DND-41 (cell line): ENCODE measurements at regions not wholly inside any gene's neighbourhood (a gene's known extent, or its start where the extent isn't known, plus 50 kb on each side); places are given as distances from the start of the nearest gene placed in this dataset.

ENCODE experiments used
- ATAC-seq: fragments of 200-7000 bp; cut with Tn5 transposase; 3 replicates; pipeline ENCODE4 v1.9.1; 2021; ENCODE audit warnings: low read depth; ENCODE audit not compliant: insufficient read depth
- DNase-seq: peaks from one replicate; pipeline ENCODE4 v3.0.0-alpha.2; 2020
- H2AFZ ChIP-seq: 2 replicates; pipeline ENCODE4 v1.6.0; 2012; ENCODE audit warnings: low read depth, low read length
- H3K27ac ChIP-seq: 2 replicates; pipeline ENCODE4 v1.5.1; 2012; ENCODE audit warnings: low read length, inconsistent platforms
- H3K27me3 ChIP-seq: fragments of 200-600 bp; sonication (generic); 2 replicates; pipeline ENCODE4 v1.6.0; 2012; ENCODE audit warnings: low read length, mild to moderate bottlenecking, inconsistent platforms; ENCODE audit not compliant: insufficient read depth, poor library complexity
- H3K36me3 ChIP-seq: 2 replicates; pipeline ENCODE4 v1.5.1; 2012; ENCODE audit warnings: low read length, inconsistent platforms; ENCODE audit not compliant: insufficient read depth
- H3K4me1 ChIP-seq: 2 replicates; pipeline ENCODE4 v1.5.1; 2012; ENCODE audit warnings: mild to moderate bottlenecking, low read length; ENCODE audit not compliant: insufficient read depth
- H3K4me2 ChIP-seq: 2 replicates; pipeline ENCODE4 v1.6.0; 2012; ENCODE audit warnings: mild to moderate bottlenecking, moderate library complexity, low read length, inconsistent platforms; ENCODE audit not compliant: insufficient read depth
- H3K4me3 ChIP-seq, 2 experiments: fragments of 200-600 bp in 1 of 2; shearing (Covaris generic) in 1 of 2; 2 replicates each; pipeline ENCODE4 v1.5.1; 2012 to 2016; ENCODE audit warnings: inconsistent platforms in 2 of 2, low read length in 2 of 2, mild to moderate bottlenecking in 2 of 2, low read depth in 1 of 2, moderate library complexity in 1 of 2
- H3K79me2 ChIP-seq: 2 replicates; pipeline ENCODE4 v1.6.0; 2012; ENCODE audit warnings: low read length, inconsistent platforms; ENCODE audit not compliant: insufficient read depth
- H3K9ac ChIP-seq: 2 replicates; pipeline ENCODE4 v1.6.0; 2012; ENCODE audit warnings: low read depth, mild to moderate bottlenecking, inconsistent platforms, low read length, moderate library complexity
- H3K9me3 ChIP-seq: 2 replicates; pipeline ENCODE4 v1.5.1; 2012; ENCODE audit warnings: low read length, moderate library complexity, mild to moderate bottlenecking, inconsistent platforms; ENCODE audit not compliant: insufficient read depth, severe bottlenecking
- H4K20me1 ChIP-seq: 2 replicates; pipeline ENCODE4 v1.6.0; 2012; ENCODE audit warnings: low read length; ENCODE audit not compliant: insufficient read depth
- CTCF ChIP-seq: IDR thresholded peaks from 2 replicates; pipeline ENCODE4 v1.5.1; 2012; ENCODE audit warnings: borderline replicate concordance, low read length, moderate library complexity, mild to moderate bottlenecking; ENCODE audit not compliant: poor library complexity, severe bottlenecking; ENCODE audit errors: extremely low read depth
- EZH2 ChIP-seq: IDR thresholded peaks from 3 replicates; pipeline ENCODE4 v1.6.1; 2012; ENCODE audit warnings: borderline replicate concordance, low read depth, mild to moderate bottlenecking, moderate library complexity, low read length, inconsistent platforms; ENCODE audit not compliant: severe bottlenecking

GRCh38 chr6:139819776-139820175 is 445.3 kb upstream of the CITED2 start:
- no peak overlapping the region for H3K4me3 ChIP-seq
- H3K27me3 ChIP-seq: no peaks in the 10 kb centered on the region
- no peaks in the 10 kb centered on the region for H3K79me2 ChIP-seq
- DNase-seq (no peak), ATAC-seq (no peak)
- H3K4me2 ChIP-seq: no peak overlapping the region
- no peaks in the 10 kb centered on the region for H4K20me1 ChIP-seq
- no peak overlapping the region for H3K9ac ChIP-seq
- no peaks in the 10 kb centered on the region for H3K36me3 ChIP-seq
- H3K27ac ChIP-seq: no peak overlapping the region
- H3K9me3 ChIP-seq: no peaks in the 10 kb centered on the region
- no peaks in the 10 kb centered on the region for H3K4me1 ChIP-seq
- TF ChIP-seq CTCF (no peak), EZH2 (no peak)
- H2AFZ ChIP-seq: no peak overlapping the region

DNA sequence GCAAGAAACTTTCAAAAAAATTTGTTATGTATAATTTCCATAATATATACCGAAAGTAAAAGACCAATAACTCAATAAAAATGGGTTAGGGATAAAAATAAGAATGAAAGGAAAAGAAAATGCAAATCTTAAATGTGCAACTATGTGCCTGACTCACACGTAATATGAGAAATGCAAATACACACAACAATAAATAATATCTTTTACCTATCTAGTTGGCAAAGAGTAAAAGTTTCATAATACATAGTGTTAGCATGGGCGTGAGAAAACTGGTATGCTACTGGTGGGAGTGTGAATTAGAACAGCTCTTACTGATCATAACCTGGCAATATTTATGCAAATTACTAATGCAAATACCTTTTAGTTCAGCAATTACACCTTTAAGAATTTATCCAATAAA is 438.5 kb upstream of the CITED2 start:
- H3K9ac ChIP-seq: no peak overlapping the region
- no peaks in the 10 kb centered on the region for H3K79me2 ChIP-seq
- no peak overlapping the region for H3K4me2 ChIP-seq
- ATAC-seq (no peak), DNase-seq (no peak)
- no peaks in the 10 kb centered on the region for H4K20me1 ChIP-seq
- H3K4me1 ChIP-seq: no peaks in the 10 kb centered on the region
- TF ChIP-seq CTCF (no peak), EZH2 (no peak)
- no peak overlapping the region for H2AFZ ChIP-seq
- no peak overlapping the region for H3K4me3 ChIP-seq
- no peak overlapping the region for H3K27ac ChIP-seq
- no peaks in the 10 kb centered on the region for H3K27me3 ChIP-seq
- no peaks in the 10 kb centered on the region for H3K9me3 ChIP-seq
- H3K36me3 ChIP-seq: no peaks in the 10 kb centered on the region

DNA sequence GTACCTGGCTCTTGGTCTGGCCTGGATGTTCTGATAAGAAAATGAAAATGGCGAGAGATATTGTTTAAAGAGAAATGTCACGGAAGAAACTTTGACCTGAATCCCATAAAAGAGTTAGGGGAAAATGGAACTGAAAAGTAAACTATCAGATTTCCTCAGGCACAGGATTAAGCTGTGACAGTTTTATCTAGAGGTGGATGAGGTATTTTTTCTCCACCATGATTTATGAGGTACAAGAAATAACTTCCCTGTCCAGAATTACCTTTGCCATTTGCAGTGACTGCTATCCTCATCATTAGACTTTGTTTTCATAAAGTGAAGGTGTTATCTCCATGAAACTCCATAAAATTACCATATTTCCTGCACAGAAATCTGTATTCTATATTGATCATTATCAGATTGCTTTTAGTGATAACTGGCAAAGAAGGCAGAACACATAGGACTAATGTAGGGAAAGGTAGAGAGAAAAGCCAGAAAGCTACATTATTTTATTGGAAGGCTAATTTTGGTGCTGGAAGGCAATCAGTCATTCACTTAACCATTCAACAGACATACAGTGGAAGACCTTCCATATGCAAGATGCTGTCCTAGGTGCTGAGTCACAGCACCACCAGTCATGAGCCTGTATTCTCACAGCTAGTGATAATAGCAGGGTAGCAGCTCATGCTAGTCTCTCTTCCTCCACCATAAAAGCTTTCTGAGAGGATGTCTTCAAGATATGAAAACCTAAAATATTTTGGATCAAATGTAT is 427.3 kb upstream of the CITED2 start:
- Histone ChIP-seq H3K9ac (no peak overlapping the region), H3K36me3 (no peaks in the 10 kb centered on the region), H3K9me3 (peaks cover 10% of the 10 kb centered on the region), H3K27me3 (no peaks in the 10 kb centered on the region), H3K4me3 (no peak overlapping the region), H4K20me1 (no peaks in the 10 kb centered on the region), H3K4me1 (no peaks in the 10 kb centered on the region), H3K79me2 (no peaks in the 10 kb centered on the region), H2AFZ (no peak overlapping the region), H3K4me2 (no peak overlapping the region), H3K27ac (no peak overlapping the region)
- DNase-seq (no peak), ATAC-seq (no peak)
- TF ChIP-seq CTCF: no peak
- TF ChIP-seq EZH2: no peak

- Histone ChIP-seq H3K9ac (no peak overlapping the region), H3K4me3 (no peak overlapping the region), H3K27me3 (no peaks in the 10 kb centered on the region), H2AFZ (no peak overlapping the region), H3K4me1 (no peaks in the 10 kb centered on the region), H3K36me3 (no peaks in the 10 kb centered on the region), H3K27ac (no peak overlapping the region), H3K9me3 (peaks cover 10% of the 10 kb centered on the region), H3K4me2 (no peak overlapping the region), H4K20me1 (no peaks in the 10 kb centered on the region), H3K79me2 (no peaks in the 10 kb centered on the region)
- no peak for DNase-seq
- ATAC-seq: no peak
- TF ChIP-seq CTCF: no peak
- TF ChIP-seq EZH2: no peak
These were observed 426.4 kb upstream of the CITED2 start for GRCh38 chr6:139800837-139801236.
